H4 (cell line): ENCODE measurements at regions not wholly inside any gene's neighbourhood (a gene's known extent, or its start where the extent isn't known, plus 50 kb on each side); places are given as distances from the start of the nearest gene placed in this dataset.
A peak's percentile ranks its signal among the peaks of the same experiment; 100 is the strongest.
"Not testable (repeated sequence)": the region's sequence is repeated elsewhere in the genome, so short reads cannot be mapped to it uniquely, and the experiment has no call there.

Experiments
- DNase-seq: peaks from one replicate; pipeline ENCODE4 v3.0.0-alpha.2; 2015; ENCODE audit warnings: low spot score

- no peak for DNase-seq
Observed at GRCh38 chr13:56400774-56401173, 739.9 kb upstream of the PRR20A start.

GRCh38 chr13:56412856-56413255, 727.9 kb upstream of the PRR20A start:
- DNase-seq = no peak

- DNase-seq = no peak
Observed at GRCh38 chr13:56424246-56424645, 716.5 kb upstream of the PRR20A start.

GRCh38 chr13:56457535-56458190, 683.1 kb upstream of the PRR20A start:
- no peak for DNase-seq

- no peak for DNase-seq
Observed at GRCh38 chr13:56459286-56459685, 681.4 kb upstream of the PRR20A start.

GRCh38 chr13:56501750-56502149, 639.0 kb upstream of the PRR20A start:
- DNase-seq = peak; percentile 4

GRCh38 chr13:56510836-56511235, 629.9 kb upstream of the PRR20A start:
- no peak for DNase-seq

- DNase-seq = not testable (repeated sequence)
Observed at GRCh38 chr13:56512336-56512735, 628.4 kb upstream of the PRR20A start.

- DNase-seq = no peak
Observed at GRCh38 chr13:56515441-56515840, 625.3 kb upstream of the PRR20A start.

- DNase-seq = no peak
Observed at GRCh38 chr13:56528040-56528790, 612.5 kb upstream of the PRR20A start.

GRCh38 chr13:56530096-56530495, 610.6 kb upstream of the PRR20A start:
- no peak for DNase-seq

- not testable (repeated sequence) for DNase-seq
Observed at GRCh38 chr13:56547921-56548320, 592.8 kb upstream of the PRR20A start.

- no peak for DNase-seq
Observed at GRCh38 chr13:56558698-56559320, 581.9 kb upstream of the PRR20A start.

GRCh38 chr13:56561327-56561726, 579.4 kb upstream of the PRR20A start:
- no peak for DNase-seq

GRCh38 chr13:56563663-56564062, 577.1 kb upstream of the PRR20A start:
- DNase-seq = no peak

- DNase-seq = no peak
Observed at GRCh38 chr13:56586976-56587375, 553.7 kb upstream of the PRR20A start.

GRCh38 chr13:56615572-56615971, 525.1 kb upstream of the PRR20A start:
- DNase-seq = no peak

GRCh38 chr13:56622840-56623239, 517.9 kb upstream of the PRR20A start:
- DNase-seq = no peak

GRCh38 chr13:56628886-56629285, 511.8 kb upstream of the PRR20A start:
- not testable (repeated sequence) for DNase-seq

- DNase-seq = not testable (repeated sequence)
Observed at GRCh38 chr13:56631060-56631459, 509.7 kb upstream of the PRR20A start.

- DNase-seq = no peak
Observed at GRCh38 chr13:56653043-56653442, 487.7 kb upstream of the PRR20A start.

- DNase-seq = no peak
Observed at GRCh38 chr13:56659041-56659471, 481.7 kb upstream of the PRR20A start.

GRCh38 chr13:56670563-56670962, 470.2 kb upstream of the PRR20A start:
- DNase-seq = no peak
